Glutamatergic neuron (in vitro differentiated cells): ENCODE measurements at regions not wholly inside any gene's neighbourhood (a gene's known extent, or its start where the extent isn't known, plus 50 kb on each side); places are given as distances from the start of the nearest gene placed in this dataset.
"Not testable (repeated sequence)": the region's sequence is repeated elsewhere in the genome, so short reads cannot be mapped to it uniquely, and the experiment has no call there.

ENCODE experiments used
- DNase-seq: peaks from one replicate; pipeline ENCODE4 v3.0.0; 2022
- H3K27ac Mint-ChIP-seq: one replicate; pipeline ENCODE4 v1.8.0; 2020; ENCODE audit warnings: mild to moderate bottlenecking, mixed read lengths, inconsistent platforms; ENCODE audit not compliant: unreplicated experiment
- H3K27me3 Mint-ChIP-seq: one replicate; pipeline ENCODE4 v1.8.0; 2020; ENCODE audit warnings: mild to moderate bottlenecking, moderate library complexity, mixed read lengths, inconsistent platforms; ENCODE audit not compliant: unreplicated experiment
- H3K36me3 Mint-ChIP-seq: one replicate; pipeline ENCODE4 v1.8.0; 2020; ENCODE audit warnings: mild to moderate bottlenecking, mixed read lengths, inconsistent platforms; ENCODE audit not compliant: unreplicated experiment
- H3K4me1 Mint-ChIP-seq: one replicate; pipeline ENCODE4 v1.8.0; 2020; ENCODE audit warnings: mild to moderate bottlenecking, low read depth, mixed read lengths, inconsistent platforms; ENCODE audit not compliant: unreplicated experiment
- H3K4me3 Mint-ChIP-seq: one replicate; pipeline ENCODE4 v1.8.0; 2020; ENCODE audit warnings: mild to moderate bottlenecking, mixed read lengths, inconsistent platforms; ENCODE audit not compliant: unreplicated experiment
- H3K9me3 Mint-ChIP-seq: one replicate; pipeline ENCODE4 v1.8.0; 2020; ENCODE audit warnings: mild to moderate bottlenecking, moderate library complexity, mixed read lengths, inconsistent platforms; ENCODE audit not compliant: unreplicated experiment
- CTCF ChIP-seq: fragments of 200-600 bp; sonication (generic); IDR thresholded peaks from one replicate; pipeline ENCODE4 v1.5.0; 2021; ENCODE audit not compliant: partially characterized antibody, unreplicated experiment

- TF ChIP-seq CTCF, result no peak
- Mint-ChIP-seq H3K27ac (no peak overlapping the region), H3K4me1 (no peaks in the 10 kb centered on the region), H3K9me3 (no peaks in the 10 kb centered on the region), H3K27me3 (no peaks in the 10 kb centered on the region), H3K4me3 (no peak overlapping the region), H3K36me3 (no peaks in the 10 kb centered on the region)
- no peak for DNase-seq
These were observed 75.6 kb downstream of the GRIN2B start for GRCh38 chr12:13905794-13906193.

GRCh38 chr12:13900718-13901117 lies 80.7 kb downstream of the GRIN2B start:
- H3K4me3 Mint-ChIP-seq, result no peak overlapping the region
- no peaks in the 10 kb centered on the region for H3K4me1 Mint-ChIP-seq
- TF ChIP-seq CTCF, result no peak

GRCh38 chr12:13898387-13898786 lies 83.0 kb downstream of the GRIN2B start:
- not testable (repeated sequence) for H3K27me3 Mint-ChIP-seq, H3K4me3 Mint-ChIP-seq, H3K27ac Mint-ChIP-seq, H3K4me1 Mint-ChIP-seq, H3K36me3 Mint-ChIP-seq, DNase-seq, H3K9me3 Mint-ChIP-seq

More at GRCh38 chr12:13900718-13901117, 80.7 kb downstream of the GRIN2B start:
- H3K27me3 Mint-ChIP-seq, result no peaks in the 10 kb centered on the region
- DNase-seq, result no peak
- no peaks in the 10 kb centered on the region for H3K9me3 Mint-ChIP-seq
- no peaks in the 10 kb centered on the region for H3K36me3 Mint-ChIP-seq
- H3K27ac Mint-ChIP-seq, result no peak overlapping the region

GRCh38 chr12:13897811-13898210 lies 83.6 kb downstream of the GRIN2B start:
- no peaks in the 10 kb centered on the region for H3K27me3 Mint-ChIP-seq
- H3K4me1 Mint-ChIP-seq, result no peaks in the 10 kb centered on the region
- no peak overlapping the region for H3K4me3 Mint-ChIP-seq
- no peaks in the 10 kb centered on the region for H3K36me3 Mint-ChIP-seq
- H3K9me3 Mint-ChIP-seq, result no peaks in the 10 kb centered on the region
- no peak for TF ChIP-seq CTCF
- no peak overlapping the region for H3K27ac Mint-ChIP-seq
- no peak for DNase-seq

GRCh38 chr12:13896063-13896626 lies 85.3 kb downstream of the GRIN2B start:
- H3K27me3 Mint-ChIP-seq, result no peaks in the 10 kb centered on the region
- TF ChIP-seq CTCF, result no peak
- H3K27ac Mint-ChIP-seq, result no peak overlapping the region
- H3K36me3 Mint-ChIP-seq, result no peaks in the 10 kb centered on the region
- H3K4me1 Mint-ChIP-seq, result no peaks in the 10 kb centered on the region
- no peaks in the 10 kb centered on the region for H3K9me3 Mint-ChIP-seq
- H3K4me3 Mint-ChIP-seq, result no peak overlapping the region
- no peak for DNase-seq
